ENCODE measurements at regions not wholly inside any gene's neighbourhood (a gene's known extent, or its start where the extent isn't known, plus 50 kb on each side); places are given as distances from the start of the nearest gene placed in this dataset.

DNA sequence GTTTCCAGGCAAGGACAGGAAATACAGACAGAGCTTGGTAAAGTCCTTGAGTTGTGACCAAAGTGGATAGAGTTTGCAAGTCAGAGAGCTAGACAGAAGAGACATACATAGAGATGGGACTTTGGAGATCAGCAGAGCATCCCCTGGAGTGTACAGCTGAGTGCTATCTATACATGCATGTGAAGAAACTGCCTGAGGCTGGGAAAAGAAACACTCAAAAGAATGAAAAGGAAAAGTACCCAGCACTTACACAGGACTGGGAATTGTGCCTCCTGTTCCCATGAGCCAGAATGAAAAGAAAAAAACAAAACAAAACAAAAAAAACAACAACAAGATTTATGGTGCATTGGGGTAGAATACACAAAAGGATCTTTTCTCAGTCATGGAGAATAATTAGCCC is 606.4 kb downstream of the ZNF608 start:
- Mint-ChIP-seq H3K27ac (no peak overlapping the region), H3K4me1 (peaks cover 4% of the 10 kb centered on the region), H3K4me3 (no peak overlapping the region), H3K27me3 (no peaks in the 10 kb centered on the region), H3K9me3 (ENCODE audit: insufficient read depth) (no peaks in the 10 kb centered on the region)
- H3K4me3 ChIP-seq (ENCODE audit: control extremely low read depth in 1 of 5, extremely low read depth in 1 of 5, insufficient read depth in 1 of 5, low read depth in 2 of 5, low read length in 4 of 5), result no peak overlapping the region
- no peaks in the 10 kb centered on the region for H3K9me3 ChIP-seq (ENCODE audit: control extremely low read depth in 1 of 3, control insufficient read depth in 2 of 3, insufficient read depth in 1 of 3, low read length in 2 of 3)
- H3K4me2 ChIP-seq (replicated peaks; ENCODE audit: low read depth, low read length, poor library complexity, severe bottlenecking), result no peak overlapping the region
- H3K79me2 ChIP-seq (ENCODE audit: control insufficient read depth, insufficient read depth, low read length), result no peaks in the 10 kb centered on the region
- ATAC-seq (ENCODE audit: low read depth), result no peak
- no peak for DNase-seq
- H3K4me1 ChIP-seq (ENCODE audit: control insufficient read depth in 2 of 2, insufficient read depth in 2 of 2, low read length in 2 of 2), result peaks cover 0 to 3% of the 10 kb centered on the region in 2 donors
- no peaks in the 10 kb centered on the region for H3K36me3 ChIP-seq (replicated peaks in 1 of 2; ENCODE audit: control extremely low read depth in 1 of 2, control insufficient read depth in 1 of 2, extremely low read depth in 1 of 2, insufficient read depth in 2 of 2, low read length in 1 of 2)
- intact Hi-C loops (cut with micrococcal nuclease), result no loop called here
- H4K20me1 ChIP-seq (ENCODE audit: control insufficient read depth, insufficient read depth, low read length, poor library complexity, severe bottlenecking), result no peaks in the 10 kb centered on the region
- H3K27me3 ChIP-seq (replicated peaks in 1 of 4; ENCODE audit: control extremely low read depth in 1 of 4, control insufficient read depth in 3 of 4, insufficient read depth in 4 of 4, low read length in 3 of 4), result no peaks in the 10 kb centered on the region
- ChIA-PET POLR2A (no interaction called here), CTCF (no interaction called here)
- H3K27ac ChIP-seq (ENCODE audit: low read length in 2 of 2), result no peak overlapping the region
- H2AFZ ChIP-seq (ENCODE audit: insufficient read depth, low read depth, low read length, poor library complexity, severe bottlenecking), result no peak overlapping the region
- H3K9ac ChIP-seq (ENCODE audit: low read length), result no peak overlapping the region
- TF ChIP-seq CTCF (IDR thresholded peaks at IDR 0.05) (no peak), EZH2 (IDR thresholded peaks at IDR 0.05; ENCODE audit: borderline replicate concordance, insufficient read depth, low read depth, low read length, poor library complexity, severe bottlenecking) (no peak)

- no peak overlapping the region for H3K4me3 Mint-ChIP-seq
- intact Hi-C loops (cut with micrococcal nuclease), result no loop called here
- no peak overlapping the region for H3K4me3 ChIP-seq (ENCODE audit: control extremely low read depth in 1 of 5, extremely low read depth in 1 of 5, insufficient read depth in 1 of 5, low read depth in 2 of 5, low read length in 4 of 5)
- H3K4me2 ChIP-seq (replicated peaks; ENCODE audit: low read depth, low read length, poor library complexity, severe bottlenecking), result no peak overlapping the region
- ATAC-seq (ENCODE audit: low read depth) (no peak), DNase-seq (no peak)
- no peak overlapping the region for H3K27ac Mint-ChIP-seq
- peaks cover 0 to 3% of the 10 kb centered on the region in 2 donors for H3K4me1 ChIP-seq (ENCODE audit: control insufficient read depth in 2 of 2, insufficient read depth in 2 of 2, low read length in 2 of 2)
- no peaks in the 10 kb centered on the region for H3K36me3 ChIP-seq (replicated peaks in 1 of 2; ENCODE audit: control extremely low read depth in 1 of 2, control insufficient read depth in 1 of 2, extremely low read depth in 1 of 2, insufficient read depth in 2 of 2, low read length in 1 of 2)
- H3K27me3 ChIP-seq (replicated peaks in 1 of 4; ENCODE audit: control extremely low read depth in 1 of 4, control insufficient read depth in 3 of 4, insufficient read depth in 4 of 4, low read length in 3 of 4), result no peaks in the 10 kb centered on the region
- TF ChIP-seq EZH2 (IDR thresholded peaks at IDR 0.05; ENCODE audit: borderline replicate concordance, insufficient read depth, low read depth, low read length, poor library complexity, severe bottlenecking) (no peak), CTCF (IDR thresholded peaks at IDR 0.05) (no peak)
- H3K9me3 Mint-ChIP-seq (ENCODE audit: insufficient read depth), result no peaks in the 10 kb centered on the region
- no peak overlapping the region for H3K9ac ChIP-seq (ENCODE audit: low read length)
- no peaks in the 10 kb centered on the region for H3K9me3 ChIP-seq (ENCODE audit: control extremely low read depth in 1 of 3, control insufficient read depth in 2 of 3, insufficient read depth in 1 of 3, low read length in 2 of 3)
- H3K27me3 Mint-ChIP-seq, result no peaks in the 10 kb centered on the region
- no peak overlapping the region for H2AFZ ChIP-seq (ENCODE audit: insufficient read depth, low read depth, low read length, poor library complexity, severe bottlenecking)
- POLR2A ChIA-PET, result no interaction called here
- peaks cover 4% of the 10 kb centered on the region for H3K4me1 Mint-ChIP-seq
- no peaks in the 10 kb centered on the region for H4K20me1 ChIP-seq (ENCODE audit: control insufficient read depth, insufficient read depth, low read length, poor library complexity, severe bottlenecking)
- CTCF ChIA-PET, result no interaction called here
- H3K27ac ChIP-seq (ENCODE audit: low read length in 2 of 2), result no peak overlapping the region
- H3K79me2 ChIP-seq (ENCODE audit: control insufficient read depth, insufficient read depth, low read length), result no peaks in the 10 kb centered on the region
These were observed 607.0 kb downstream of the ZNF608 start for GRCh38 chr5:124139477-124139876.
